ENCODE measurements at regions not wholly inside any gene's neighbourhood (a gene's known extent, or its start where the extent isn't known, plus 50 kb on each side); places are given as distances from the start of the nearest gene placed in this dataset.
"Not testable (repeated sequence)": the region's sequence is repeated elsewhere in the genome, so short reads cannot be mapped to it uniquely, and the experiment has no call there.

DNA sequence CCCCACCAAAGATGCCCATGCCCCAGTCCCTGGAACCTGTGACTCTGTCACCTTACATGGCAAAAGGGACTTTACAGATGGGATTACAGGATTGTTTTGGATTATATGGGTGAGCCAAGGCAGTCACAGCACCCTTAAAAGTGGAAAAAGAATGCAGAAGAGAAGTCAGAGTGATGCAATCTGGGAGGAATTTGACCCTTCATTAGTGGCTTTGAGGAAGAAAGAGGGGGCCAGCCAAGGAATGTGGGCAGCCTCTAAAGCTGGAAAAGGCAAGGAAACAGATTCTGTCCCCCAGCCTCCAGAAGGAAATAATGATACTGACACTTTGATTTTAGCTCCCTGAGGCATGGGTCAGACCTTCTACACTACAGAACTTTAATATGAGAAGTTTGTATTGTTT is 257.3 kb upstream of the ISX start:
- no peak for TF ChIP-seq CTCF (IDR thresholded peaks at IDR 0.05; ENCODE audit: low read depth, low read length)
- no peak overlapping the region for H3K4me3 ChIP-seq (ENCODE audit: low read depth, low read length)
- no peak for DNase-seq (ENCODE audit: low read depth)

- no peak overlapping the region for H3K4me3 ChIP-seq (ENCODE audit: low read depth, low read length)
- TF ChIP-seq, protein P1, sequence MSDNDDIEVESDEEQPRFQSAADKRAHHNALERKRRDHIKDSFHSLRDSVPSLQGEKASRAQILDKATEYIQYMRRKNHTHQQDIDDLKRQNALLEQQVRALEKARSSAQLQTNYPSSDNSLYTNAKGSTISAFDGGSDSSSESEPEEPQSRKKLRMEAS (IDR thresholded peaks at IDR 0.05; ENCODE audit: low read depth, low read length) = no peak
- TF ChIP-seq CTCF (IDR thresholded peaks at IDR 0.05; ENCODE audit: low read depth, low read length) = no peak
- no peak for DNase-seq (ENCODE audit: low read depth)
Measured at GRCh38 chr22:34812631-34813030, 253.3 kb upstream of the ISX start.

DNA sequence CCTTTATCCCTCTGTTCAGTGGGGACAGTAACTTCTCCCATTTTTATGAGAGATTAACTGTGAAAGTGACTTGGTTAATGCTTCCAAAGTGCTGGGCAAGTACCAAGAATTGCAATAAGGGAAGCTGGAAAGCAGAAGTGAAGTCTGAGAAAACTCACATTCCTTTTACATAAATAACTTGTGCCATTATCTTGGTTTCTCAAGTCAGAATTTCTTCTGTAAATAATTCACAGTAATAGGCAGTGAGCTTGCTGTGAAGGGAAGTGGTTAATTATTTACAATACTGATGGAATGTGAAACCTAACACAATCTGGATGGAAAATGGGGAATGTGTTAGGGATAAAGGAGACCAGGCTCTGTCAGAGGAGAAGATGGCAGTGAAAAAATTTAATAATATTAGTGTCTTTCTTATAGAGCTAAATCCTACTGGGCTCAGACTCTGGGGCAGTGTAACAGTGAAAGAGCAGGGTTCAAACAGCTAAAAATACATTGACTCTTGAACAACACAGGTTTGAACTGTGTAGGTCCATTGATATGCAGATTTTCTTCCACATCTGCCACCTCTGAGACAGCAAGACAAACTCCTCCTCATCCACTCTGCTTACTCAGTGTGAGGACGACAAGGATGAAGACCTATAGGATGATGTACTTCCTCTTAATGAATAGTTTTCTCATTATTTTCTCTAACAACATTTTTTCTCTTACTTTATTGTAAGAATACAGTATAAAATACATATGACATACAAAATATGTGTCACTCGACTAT is 251.5 kb upstream of the ISX start:
- H3K4me3 ChIP-seq (ENCODE audit: low read depth, low read length) = no peak overlapping the region
- DNase-seq (ENCODE audit: low read depth) = no peak
- TF ChIP-seq, protein P1 (IDR thresholded peaks at IDR 0.05; ENCODE audit: low read depth, low read length) = no peak
- no peak for TF ChIP-seq POLR2A (IDR thresholded peaks at IDR 0.05; ENCODE audit: extremely low read depth, insufficient read length)
- TF ChIP-seq CTCF (IDR thresholded peaks at IDR 0.05; ENCODE audit: low read depth, low read length) = no peak
- no peak for TF ChIP-seq MYC (IDR thresholded peaks at IDR 0.05; ENCODE audit: low read depth, low read length)

GRCh38 chr22:34829485-34829884 is 236.5 kb upstream of the ISX start:
- TF ChIP-seq, protein P1 (IDR thresholded peaks at IDR 0.05; ENCODE audit: low read depth, low read length) = no peak
- no peak for TF ChIP-seq POLR2A (IDR thresholded peaks at IDR 0.05; ENCODE audit: extremely low read depth, insufficient read length)
- no peak for TF ChIP-seq CTCF (IDR thresholded peaks at IDR 0.05; ENCODE audit: low read depth, low read length)
- TF ChIP-seq MYC (IDR thresholded peaks at IDR 0.05; ENCODE audit: low read depth, low read length) = no peak
- H3K4me3 ChIP-seq (ENCODE audit: low read depth, low read length) = no peak overlapping the region
- DNase-seq (ENCODE audit: low read depth) = no peak

DNA sequence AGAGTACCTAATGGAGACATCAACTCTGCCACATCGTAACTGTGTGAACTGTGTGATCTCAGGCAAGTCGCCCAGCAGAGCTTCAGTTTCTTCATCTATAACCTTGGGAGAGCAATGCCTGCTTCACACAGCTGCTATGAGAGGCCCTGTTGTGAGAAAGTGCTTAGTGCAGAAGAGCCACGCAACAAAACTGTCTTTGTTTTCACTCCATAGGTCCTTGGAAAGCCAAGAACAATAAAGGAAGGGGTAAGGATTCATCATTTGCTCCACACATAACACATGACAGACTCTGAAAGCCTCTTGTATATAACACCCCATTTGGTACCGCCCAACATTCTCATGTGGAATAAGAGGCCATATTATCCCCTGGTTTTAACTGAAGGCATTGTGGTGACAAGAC is 231.9 kb upstream of the ISX start:
- TF ChIP-seq MYC (IDR thresholded peaks at IDR 0.05; ENCODE audit: low read depth, low read length) = no peak
- TF ChIP-seq, protein P1 (IDR thresholded peaks at IDR 0.05; ENCODE audit: low read depth, low read length) = no peak
- TF ChIP-seq POLR2A (IDR thresholded peaks at IDR 0.05; ENCODE audit: extremely low read depth, insufficient read length) = no peak
- TF ChIP-seq CTCF (IDR thresholded peaks at IDR 0.05; ENCODE audit: low read depth, low read length) = no peak
- DNase-seq (ENCODE audit: low read depth) = no peak
- H3K4me3 ChIP-seq (ENCODE audit: low read depth, low read length) = no peak overlapping the region

DNA sequence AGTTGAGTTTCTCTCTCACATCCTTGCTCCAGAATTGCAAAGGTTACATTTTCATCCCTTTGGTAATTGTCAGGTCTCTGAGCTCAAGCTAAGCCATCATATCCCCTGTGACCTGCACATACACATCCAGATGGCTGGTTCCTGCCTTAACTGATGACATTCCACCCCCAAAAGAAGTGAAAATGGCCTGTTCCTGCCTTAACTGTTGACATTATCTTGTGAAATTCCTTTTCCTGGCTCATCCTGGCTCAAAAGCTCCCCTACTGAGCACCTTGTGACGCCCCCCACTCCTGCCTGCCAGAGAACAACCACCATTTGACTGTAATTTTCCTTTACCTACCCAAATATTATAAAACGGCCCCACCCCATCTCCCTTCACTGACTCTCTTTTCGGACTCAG is 231.4 kb upstream of the ISX start:
- not testable (repeated sequence) for DNase-seq (ENCODE audit: low read depth); H3K4me3 ChIP-seq (ENCODE audit: low read depth, low read length)
